K562 (cell line): ENCODE measurements at regions not wholly inside any gene's neighbourhood (a gene's known extent, or its start where the extent isn't known, plus 50 kb on each side); places are given as distances from the start of the nearest gene placed in this dataset.

Experiments used
- ATAC-seq: fragments of 200-7000 bp; cut with Tn5 transposase; 3 replicates; pipeline ENCODE4 v1.9.1; 2020; ENCODE audit warnings: moderate library complexity
- BruUV-seq: library from RNA; stranded (reverse); fragments of 400-500 nt; replicated peaks from 2 replicates; lab custom pipeline; 2021; lab: Mats Ljungman, UMichigan
- CTCF ChIA-PET: fragments of 300-600 bp; formaldehyde crosslinking; extraction: SDS; loops from one replicate; lab custom pipeline; 2021; ENCODE audit warnings: low intra/inter-chr PET ratio; lab: Yijun Ruan, JAX
- POLR2A ChIA-PET: fragments of 300-600, 350-650 bp; sonication (Branson Sonifier 250); formaldehyde crosslinking; extraction: SDS; loops from one replicate; lab custom pipeline; 2021; ENCODE audit warnings: antibody characterized with exemption, inconsistent platforms; lab: Yijun Ruan, JAX
- DNase-seq, 4 experiments: peaks; one replicate each; pipeline versions ENCODE4 v3.0.0 to v3.0.0-alpha.2; 2011 to 2018; ENCODE audit warnings: low spot score in 3 of 4, mixed read lengths in 3 of 4; ENCODE audit errors: extremely low read depth in 1 of 4
- FAIRE-seq: peaks from 2 replicates; lab custom pipeline; 2011; peaks lifted over from hg19 to GRCh38; lab: Jason Lieb, UNC
- H2AFZ ChIP-seq: 2 replicates; pipeline ENCODE4 v1.6.0; 2011; ENCODE audit warnings: low read depth, low read length, control low read depth, inconsistent platforms
- H3K27ac ChIP-seq: fragments of 200-600 bp; 3 replicates; pipeline ENCODE4 v1.8.0; 2011; ENCODE audit warnings: low read depth, mild to moderate bottlenecking, control low read depth, inconsistent platforms, low read length, moderate library complexity, mixed read lengths; ENCODE audit errors: extremely low read depth
- H3K27me3 ChIP-seq, 2 experiments: fragments of 300-600 bp in 1 of 2; 2 replicates in 1 of 2; 3 replicates in 1 of 2; pipeline versions ENCODE4 v1.6.0 to v1.8.0; 2011; ENCODE audit warnings: inconsistent platforms in 2 of 2, low read length in 2 of 2, mild to moderate bottlenecking in 1 of 2, mixed read lengths in 1 of 2, moderate library complexity in 1 of 2; ENCODE audit not compliant: control insufficient read depth in 2 of 2, insufficient read depth in 2 of 2
- H3K36me3 ChIP-seq: fragments of 300-600 bp; 3 replicates; pipeline ENCODE4 v1.8.0; 2011; ENCODE audit warnings: mild to moderate bottlenecking, low read length, inconsistent platforms; ENCODE audit not compliant: control insufficient read depth, insufficient read depth
- H3K4me1 ChIP-seq, 2 experiments: fragments of 200-600 bp in 1 of 2; replicated peaks in 1 of 2; 2 replicates in 1 of 2; 3 replicates in 1 of 2; pipeline versions ENCODE4 v1.5.1 to v1.8.0; 2011; ENCODE audit warnings: inconsistent platforms in 2 of 2, low read length in 2 of 2, mild to moderate bottlenecking in 1 of 2, mixed read lengths in 1 of 2, moderate library complexity in 1 of 2; ENCODE audit not compliant: control insufficient read depth in 2 of 2, insufficient read depth in 2 of 2
- H3K4me2 ChIP-seq: 2 replicates; pipeline ENCODE4 v1.6.1; 2011; ENCODE audit warnings: low read length, control low read depth, inconsistent platforms, mixed read lengths; ENCODE audit not compliant: insufficient read depth
- H3K4me3 ChIP-seq: fragments of 200-600 bp; sonication (generic), shearing (Covaris generic); 2 replicates; pipeline ENCODE4 v1.5.1; 2016; ENCODE audit warnings: control low read depth, inconsistent platforms
- H3K79me2 ChIP-seq: fragments of 200-600 bp; 3 replicates; pipeline ENCODE4 v1.8.0; 2011; ENCODE audit warnings: low read length, inconsistent platforms; ENCODE audit not compliant: control insufficient read depth, insufficient read depth
- H3K9ac ChIP-seq, 2 experiments: 2 replicates each; pipeline versions ENCODE4 v1.6.0 to v1.6.1; 2011; ENCODE audit warnings: low read depth in 2 of 2, low read length in 2 of 2, control low read depth in 1 of 2, inconsistent platforms in 1 of 2, mild to moderate bottlenecking in 1 of 2, mixed read lengths in 1 of 2; ENCODE audit not compliant: insufficient read depth in 1 of 2
- H3K9me1 ChIP-seq: one replicate; pipeline ENCODE4 v1.6.0; 2011; ENCODE audit warnings: inconsistent platforms, mild to moderate bottlenecking, low read length, moderate library complexity; ENCODE audit not compliant: control insufficient read depth, insufficient read depth
- H3K9me3 ChIP-seq: replicated peaks from 2 replicates; pipeline ENCODE4 v1.5.1; 2011; ENCODE audit warnings: low read depth, low read length, inconsistent platforms; ENCODE audit not compliant: control insufficient read depth, insufficient read depth
- H4K20me1 ChIP-seq: replicated peaks from 2 replicates; pipeline ENCODE4 v1.6.1; 2011; ENCODE audit warnings: low read length, inconsistent platforms, mixed read lengths; ENCODE audit not compliant: control insufficient read depth, insufficient read depth
- HES1 ChIP-seq: fragments of 450-650 bp; IDR thresholded peaks from 2 replicates; pipeline ENCODE4 v1.6.1; 2016; ENCODE audit warnings: low read depth, mild to moderate bottlenecking, moderate library complexity
- MBD2 ChIP-seq: sonication (generic); IDR thresholded peaks from 2 replicates; pipeline ENCODE4 v1.6.1; 2016; ENCODE audit warnings: low read depth, borderline replicate concordance
- whole genome bisulfite sequencing: fragments of 100-300 bp; shearing (Covaris generic); methylation state at CpG from one replicate; pipeline ENCODE4 v1.1.6; 2016; ENCODE audit warnings: low coverage, mixed read lengths; ENCODE audit not compliant: insufficient coverage; ENCODE audit errors: missing lambda C conversion rate; 5-methylcytosine and 5-hydroxymethylcytosine counted together
- in situ Hi-C: fragments of 300-500 bp; cut with MboI; formaldehyde crosslinking; loops from 4 replicates; pipeline ENCODE4 v1.15.0; 2018; ENCODE audit warnings: inconsistent platforms, mixed read lengths
- intact Hi-C: fragments of 100-400 bp; cut with micrococcal nuclease; formaldehyde crosslinking; loops from 2 replicates; pipeline ENCODE4 v1.14.2; 2022
- TF ChIP-seq, protein P1 (sequence below): fragments of 150-350 bp; IDR thresholded peaks from 2 replicates; pipeline ENCODE4 v1.6.1; 2014; ENCODE audit warnings: low read depth, mild to moderate bottlenecking, low read length, borderline replicate concordance
- TF ChIP-seq, protein P2 (sequence below): fragments of 250-450 bp; sonication (Bioruptor Pico); IDR thresholded peaks from 2 replicates; pipeline ENCODE4 v1.4.0; 2020; ENCODE audit warnings: mild to moderate bottlenecking, moderate library complexity, borderline replicate concordance

- Histone ChIP-seq H3K9me3 (no peaks in the 10 kb centered on the region), H3K4me2 (no peak overlapping the region), H3K9me1 (no peaks in the 10 kb centered on the region), H2AFZ (no peak overlapping the region), H3K36me3 (no peaks in the 10 kb centered on the region), H3K4me1 (peaks cover 0 to 15% of the 10 kb centered on the region in 2 experiments; a peak in 3 of 5 replicates), H3K9ac (no peak overlapping the region), H3K27ac (no peak overlapping the region), H3K79me2 (no peaks in the 10 kb centered on the region), H3K4me3 (no peak overlapping the region), H4K20me1 (no peaks in the 10 kb centered on the region), H3K27me3 (no peaks in the 10 kb centered on the region)
- POLR2A ChIA-PET, result interaction anchor here (0.6 kb wide), 2 partner anchors 318 to 373 kb away, joined by 3 to 4 read pairs; no protein-coding TSS in a partner anchor
- DNase-seq (no peak), ATAC-seq (no peak), FAIRE-seq (no peak)
- TF ChIP-seq HES1 (no peak), MBD2 (no peak)
- TF ChIP-seq, protein P1, sequence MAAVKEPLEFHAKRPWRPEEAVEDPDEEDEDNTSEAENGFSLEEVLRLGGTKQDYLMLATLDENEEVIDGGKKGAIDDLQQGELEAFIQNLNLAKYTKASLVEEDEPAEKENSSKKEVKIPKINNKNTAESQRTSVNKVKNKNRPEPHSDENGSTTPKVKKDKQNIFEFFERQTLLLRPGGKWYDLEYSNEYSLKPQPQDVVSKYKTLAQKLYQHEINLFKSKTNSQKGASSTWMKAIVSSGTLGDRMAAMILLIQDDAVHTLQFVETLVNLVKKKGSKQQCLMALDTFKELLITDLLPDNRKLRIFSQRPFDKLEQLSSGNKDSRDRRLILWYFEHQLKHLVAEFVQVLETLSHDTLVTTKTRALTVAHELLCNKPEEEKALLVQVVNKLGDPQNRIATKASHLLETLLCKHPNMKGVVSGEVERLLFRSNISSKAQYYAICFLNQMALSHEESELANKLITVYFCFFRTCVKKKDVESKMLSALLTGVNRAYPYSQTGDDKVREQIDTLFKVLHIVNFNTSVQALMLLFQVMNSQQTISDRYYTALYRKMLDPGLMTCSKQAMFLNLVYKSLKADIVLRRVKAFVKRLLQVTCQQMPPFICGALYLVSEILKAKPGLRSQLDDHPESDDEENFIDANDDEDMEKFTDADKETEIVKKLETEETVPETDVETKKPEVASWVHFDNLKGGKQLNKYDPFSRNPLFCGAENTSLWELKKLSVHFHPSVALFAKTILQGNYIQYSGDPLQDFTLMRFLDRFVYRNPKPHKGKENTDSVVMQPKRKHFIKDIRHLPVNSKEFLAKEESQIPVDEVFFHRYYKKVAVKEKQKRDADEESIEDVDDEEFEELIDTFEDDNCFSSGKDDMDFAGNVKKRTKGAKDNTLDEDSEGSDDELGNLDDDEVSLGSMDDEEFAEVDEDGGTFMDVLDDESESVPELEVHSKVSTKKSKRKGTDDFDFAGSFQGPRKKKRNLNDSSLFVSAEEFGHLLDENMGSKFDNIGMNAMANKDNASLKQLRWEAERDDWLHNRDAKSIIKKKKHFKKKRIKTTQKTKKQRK, result no peak
- TF ChIP-seq, protein P2, sequence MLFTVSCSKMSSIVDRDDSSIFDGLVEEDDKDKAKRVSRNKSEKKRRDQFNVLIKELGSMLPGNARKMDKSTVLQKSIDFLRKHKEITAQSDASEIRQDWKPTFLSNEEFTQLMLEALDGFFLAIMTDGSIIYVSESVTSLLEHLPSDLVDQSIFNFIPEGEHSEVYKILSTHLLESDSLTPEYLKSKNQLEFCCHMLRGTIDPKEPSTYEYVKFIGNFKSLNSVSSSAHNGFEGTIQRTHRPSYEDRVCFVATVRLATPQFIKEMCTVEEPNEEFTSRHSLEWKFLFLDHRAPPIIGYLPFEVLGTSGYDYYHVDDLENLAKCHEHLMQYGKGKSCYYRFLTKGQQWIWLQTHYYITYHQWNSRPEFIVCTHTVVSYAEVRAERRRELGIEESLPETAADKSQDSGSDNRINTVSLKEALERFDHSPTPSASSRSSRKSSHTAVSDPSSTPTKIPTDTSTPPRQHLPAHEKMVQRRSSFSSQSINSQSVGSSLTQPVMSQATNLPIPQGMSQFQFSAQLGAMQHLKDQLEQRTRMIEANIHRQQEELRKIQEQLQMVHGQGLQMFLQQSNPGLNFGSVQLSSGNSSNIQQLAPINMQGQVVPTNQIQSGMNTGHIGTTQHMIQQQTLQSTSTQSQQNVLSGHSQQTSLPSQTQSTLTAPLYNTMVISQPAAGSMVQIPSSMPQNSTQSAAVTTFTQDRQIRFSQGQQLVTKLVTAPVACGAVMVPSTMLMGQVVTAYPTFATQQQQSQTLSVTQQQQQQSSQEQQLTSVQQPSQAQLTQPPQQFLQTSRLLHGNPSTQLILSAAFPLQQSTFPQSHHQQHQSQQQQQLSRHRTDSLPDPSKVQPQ (CRISPR knock-in tag), result no peak
- 13% methylated on average over 1 of the region's 1 CpG for WGBS
- BruUV-seq, result no TSS peak
- intact Hi-C loops, result no loop called here
- in situ Hi-C loops, result no loop called here
- CTCF ChIA-PET, result no interaction called here
Observed at GRCh38 chr9:68631811-68632210, 73.2 kb upstream of the PIP5K1B start.
